ENCODE measurements at regions not wholly inside any gene's neighbourhood (a gene's known extent, or its start where the extent isn't known, plus 50 kb on each side); places are given as distances from the start of the nearest gene placed in this dataset.

- TF ChIP-seq CTCF (conservative IDR thresholded peaks at IDR 0.05 in 1 of 2, IDR thresholded peaks at IDR 0.05 in 1 of 2; ENCODE audit: low read depth in 1 of 2, low read length in 2 of 2) (no peak), EZH2 (IDR thresholded peaks at IDR 0.05; ENCODE audit: low read length, missing control alignments) (no peak)
These were observed 360.7 kb upstream of the ZFP64 start for GRCh38 chr20:52552181-52552872.
